ENCODE measurements at regions not wholly inside any gene's neighbourhood (a gene's known extent, or its start where the extent isn't known, plus 50 kb on each side); places are given as distances from the start of the nearest gene placed in this dataset.

DNA sequence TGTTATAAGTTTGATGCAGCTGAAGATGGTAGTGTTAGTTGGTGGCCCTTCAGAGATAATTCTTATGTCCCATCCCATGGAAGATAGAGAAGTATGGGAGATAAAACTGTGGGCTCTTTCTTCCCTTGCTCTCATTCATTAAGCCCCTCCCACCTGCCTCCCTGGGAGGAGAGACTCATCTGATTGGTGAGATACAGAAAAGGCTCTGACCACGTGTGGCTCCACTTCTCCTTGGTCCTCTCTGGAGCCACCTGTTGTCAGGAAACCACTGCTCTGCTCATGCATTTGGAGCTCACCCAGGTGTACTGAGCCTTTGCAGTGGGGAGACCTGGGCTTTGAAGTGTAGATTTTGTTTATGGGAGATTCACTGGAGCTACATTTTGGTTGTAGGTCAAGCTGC, 293.2 kb upstream of the RASGRP1 start:
- no peak for DNase-seq (ENCODE audit: low read depth)
- H3K4me3 ChIP-seq (ENCODE audit: low read depth, low read length) = no peak overlapping the region
- TF ChIP-seq CTCF (IDR thresholded peaks at IDR 0.05; ENCODE audit: insufficient read depth, low read depth, low read length, missing control alignments) = no peak

GRCh38 chr15:38859574-38859973, 295.0 kb upstream of the RASGRP1 start:
- H3K4me3 ChIP-seq (ENCODE audit: low read depth, low read length) = no peak overlapping the region
- DNase-seq (ENCODE audit: low read depth) = no peak
- TF ChIP-seq CTCF (IDR thresholded peaks at IDR 0.05; ENCODE audit: insufficient read depth, low read depth, low read length, missing control alignments) = no peak

- TF ChIP-seq CTCF (IDR thresholded peaks at IDR 0.05; ENCODE audit: insufficient read depth, low read depth, low read length, missing control alignments) = no peak
- no peak for DNase-seq (ENCODE audit: low read depth)
- H3K4me3 ChIP-seq (ENCODE audit: low read depth, low read length) = no peak overlapping the region
Observed at GRCh38 chr15:38860253-38860652, 295.6 kb upstream of the RASGRP1 start.

DNA sequence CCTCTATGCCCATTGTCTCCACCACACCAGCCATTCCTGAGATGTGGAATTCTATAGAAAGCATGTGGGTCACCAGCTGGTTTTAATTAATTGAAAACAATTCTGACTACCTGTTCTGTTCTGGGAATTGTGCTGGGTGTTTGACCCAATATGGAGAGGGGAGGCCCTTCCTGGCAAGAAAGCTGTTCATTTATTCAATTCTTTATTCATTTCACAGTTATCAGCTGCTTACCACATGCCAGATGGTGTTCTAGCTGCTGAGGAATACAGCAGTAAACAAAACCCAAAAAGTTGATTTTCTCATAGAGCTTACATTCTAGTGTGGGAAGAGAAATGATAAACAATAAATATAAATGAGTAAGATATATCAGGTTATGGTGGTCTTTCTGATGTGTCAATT, 296.1 kb upstream of the RASGRP1 start:
- no peak for DNase-seq (ENCODE audit: low read depth)
- no peak for TF ChIP-seq CTCF (IDR thresholded peaks at IDR 0.05; ENCODE audit: insufficient read depth, low read depth, low read length, missing control alignments)

GRCh38 chr15:38861108-38861507, 296.5 kb upstream of the RASGRP1 start:
- TF ChIP-seq CTCF (IDR thresholded peaks at IDR 0.05; ENCODE audit: insufficient read depth, low read depth, low read length, missing control alignments) = no peak
- no peak overlapping the region for H3K4me3 ChIP-seq (ENCODE audit: low read depth, low read length)
- DNase-seq (ENCODE audit: low read depth) = no peak

More for the DNA sequence above, 296.1 kb upstream of the RASGRP1 start:
- no peak overlapping the region for H3K4me3 ChIP-seq (ENCODE audit: low read depth, low read length)

- H3K4me3 ChIP-seq (ENCODE audit: low read depth, low read length) = no peak overlapping the region
- DNase-seq (ENCODE audit: low read depth) = no peak
- TF ChIP-seq CTCF (IDR thresholded peaks at IDR 0.05; ENCODE audit: insufficient read depth, low read depth, low read length, missing control alignments) = no peak
Observed at GRCh38 chr15:38862099-38862498, 297.5 kb upstream of the RASGRP1 start.

GRCh38 chr15:38863381-38863780, 298.8 kb upstream of the RASGRP1 start:
- TF ChIP-seq CTCF (IDR thresholded peaks at IDR 0.05; ENCODE audit: insufficient read depth, low read depth, low read length, missing control alignments) = no peak

More at GRCh38 chr15:38863381-38863780, 298.8 kb upstream of the RASGRP1 start:
- no peak for DNase-seq (ENCODE audit: low read depth)
- no peak overlapping the region for H3K4me3 ChIP-seq (ENCODE audit: low read depth, low read length)

Measured in GM12865 (cell line).